Prostate gland (tissue), 2 donors: ENCODE measurements at regions not wholly inside any gene's neighbourhood (a gene's known extent, or its start where the extent isn't known, plus 50 kb on each side); places are given as distances from the start of the nearest gene placed in this dataset.
"Not testable (repeated sequence)": the region's sequence is repeated elsewhere in the genome, so short reads cannot be mapped to it uniquely, and the experiment has no call there.

ENCODE experiments used
- CTCF ChIP-seq, 4 experiments: fragments of 200-600 bp in 2 of 4; fragments of 450-650 bp in 2 of 4; sonication (generic) in 2 of 4; IDR thresholded peaks; 1 replicate in 3 of 4; 2 replicates in 1 of 4; pipeline ENCODE4 v1.5.1; 2016 to 2019; ENCODE audit warnings: antibody characterized with exemption in 4 of 4, mild to moderate bottlenecking in 2 of 4, moderate library complexity in 2 of 4
- POLR2A ChIP-seq: fragments of 450-650 bp; IDR thresholded peaks from one replicate; pipeline ENCODE4 v1.6.1; 2016; ENCODE audit warnings: antibody characterized with exemption, mild to moderate bottlenecking
- POLR2AphosphoS5 ChIP-seq: sonication (generic); formaldehyde crosslinking; IDR thresholded peaks from one replicate; pipeline ENCODE4 v1.6.1; 2017; ENCODE audit warnings: antibody characterized with exemption

- not testable (repeated sequence) for TF ChIP-seq CTCF (IDR thresholded peaks at IDR 0.05); POLR2A; POLR2AphosphoS5
Measured at GRCh38 chr4:49270912-49271311, 284.8 kb downstream of the CWH43 start.
